ENCODE measurements at regions not wholly inside any gene's neighbourhood (a gene's known extent, or its start where the extent isn't known, plus 50 kb on each side); places are given as distances from the start of the nearest gene placed in this dataset.

DNA sequence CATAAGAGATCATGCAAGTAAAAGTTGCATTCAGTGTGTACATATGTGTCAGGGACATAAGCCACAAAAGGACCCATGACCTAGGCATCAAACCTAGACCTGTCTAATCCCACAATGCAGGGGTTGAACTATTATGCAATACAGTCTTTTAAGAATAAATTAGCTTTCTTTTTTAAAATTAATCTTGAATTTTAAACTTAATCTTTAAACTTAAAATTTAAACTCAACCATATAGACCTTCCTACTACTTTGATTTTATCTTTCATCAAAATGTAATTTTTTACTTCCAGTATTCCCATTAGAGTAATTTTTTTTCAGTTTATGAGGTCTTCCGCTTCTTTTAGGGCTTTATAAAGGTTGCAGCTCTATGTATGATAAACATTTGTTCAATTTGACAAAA lies 702.9 kb downstream of the SUCLG1 start:
- no peak for DNase-seq

DNA sequence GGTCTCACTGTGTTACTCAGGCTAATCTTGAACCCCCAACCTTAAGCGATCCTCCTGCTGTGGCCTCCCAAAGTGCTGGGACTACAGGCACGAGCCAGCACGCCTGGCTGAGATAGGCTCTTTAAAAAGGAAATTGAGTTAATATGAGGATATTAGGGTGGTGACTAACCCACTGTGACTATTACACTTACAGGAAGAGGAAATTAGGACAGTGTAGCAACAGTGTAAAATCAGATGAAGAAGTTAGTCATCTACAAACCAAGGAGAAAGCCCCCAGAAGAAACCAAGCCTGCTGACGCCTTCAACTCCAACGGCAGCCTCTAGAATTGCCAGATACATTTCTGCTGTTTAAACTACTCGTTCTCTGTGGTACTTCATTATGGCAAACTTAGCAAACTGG lies 711.9 kb downstream of the SUCLG1 start:
- DNase-seq = no peak

DNA sequence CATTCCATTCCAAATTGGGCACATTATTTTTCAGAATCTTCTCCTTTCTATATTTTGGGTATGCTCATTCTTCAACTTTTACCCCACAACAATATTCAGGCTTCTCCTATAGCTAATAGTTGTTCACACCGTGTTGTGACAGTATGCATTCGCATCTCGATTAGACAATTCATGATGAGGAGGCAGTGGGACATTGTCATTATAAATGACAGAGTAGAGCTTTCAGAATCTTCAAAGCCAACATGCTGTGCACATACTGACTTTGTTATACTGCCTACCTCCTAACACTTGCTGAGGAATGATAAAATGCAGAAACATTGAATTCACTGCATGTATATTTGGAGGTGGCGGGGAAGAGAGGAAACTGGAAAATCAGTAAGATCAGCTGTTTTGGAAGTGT lies 714.2 kb downstream of the SUCLG1 start:
- no peak for DNase-seq

DNA sequence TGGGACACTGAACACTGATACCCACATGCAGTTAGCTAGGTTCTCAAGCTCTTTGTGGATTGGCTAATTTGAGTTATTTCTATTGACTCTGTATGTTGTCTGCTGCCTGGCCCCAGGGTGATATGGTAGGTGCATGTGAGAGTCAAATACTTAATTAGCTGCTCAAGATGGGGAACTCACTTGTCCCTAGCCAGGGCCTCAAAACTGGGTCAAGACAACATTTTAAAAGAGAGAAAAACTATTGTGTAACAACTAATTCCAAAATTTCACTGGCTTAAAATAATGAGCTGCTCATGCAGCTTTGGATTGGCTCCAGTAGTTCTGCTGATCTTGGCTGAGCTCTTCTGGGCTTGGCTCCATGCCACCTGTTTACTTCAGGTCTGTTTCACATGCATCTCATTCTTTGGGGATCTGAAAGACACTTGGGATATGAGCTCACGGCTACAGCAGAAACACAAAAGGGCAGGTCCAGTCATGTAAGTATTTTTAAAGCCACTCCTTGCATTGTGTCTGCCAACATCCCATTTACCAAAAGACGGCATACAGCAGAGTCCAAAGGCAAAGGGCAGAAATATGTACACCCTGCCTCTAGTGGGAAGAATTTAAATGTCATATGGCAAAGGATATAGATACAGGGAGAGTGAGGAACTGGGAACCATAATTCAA lies 716.8 kb downstream of the SUCLG1 start:
- DNase-seq = no peak

DNA sequence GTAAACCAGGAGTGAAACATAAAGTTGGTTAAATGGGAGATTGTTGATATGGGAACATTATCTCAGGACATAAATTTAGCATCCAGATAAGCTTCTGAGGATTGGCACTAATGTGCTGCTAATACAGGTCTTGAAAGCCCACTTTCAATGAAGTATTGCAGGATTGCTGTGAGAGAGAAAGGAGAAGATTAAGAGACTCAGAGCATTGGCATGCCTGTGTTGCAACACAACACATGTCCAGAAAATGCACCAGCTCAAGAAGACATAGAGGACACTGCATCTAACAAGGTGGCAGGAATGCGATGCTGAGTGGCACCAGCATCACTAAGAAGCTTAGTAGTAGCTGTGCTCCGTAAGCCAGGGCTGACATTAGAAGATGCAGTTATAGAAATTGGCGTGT lies 728.9 kb downstream of the SUCLG1 start:
- DNase-seq = no peak

DNA sequence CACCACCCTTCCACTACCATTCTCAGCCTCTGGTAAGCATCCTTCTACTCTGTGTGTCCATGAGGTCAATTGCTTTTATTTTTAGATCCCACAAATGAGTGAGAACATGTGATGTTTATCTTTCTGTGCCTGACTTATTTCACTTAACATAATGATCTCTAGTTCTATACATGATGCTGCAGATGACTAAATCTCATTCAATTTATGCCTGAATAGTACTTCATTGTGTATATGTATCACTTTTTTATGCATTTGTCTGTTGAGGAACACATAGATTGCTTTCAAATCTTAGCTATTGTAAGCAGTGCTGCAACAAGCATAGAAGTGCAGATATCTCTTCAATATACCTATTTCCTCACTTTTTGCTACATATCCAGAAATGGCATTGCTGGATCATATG lies 733.3 kb downstream of the SUCLG1 start:
- DNase-seq = no peak

DNA sequence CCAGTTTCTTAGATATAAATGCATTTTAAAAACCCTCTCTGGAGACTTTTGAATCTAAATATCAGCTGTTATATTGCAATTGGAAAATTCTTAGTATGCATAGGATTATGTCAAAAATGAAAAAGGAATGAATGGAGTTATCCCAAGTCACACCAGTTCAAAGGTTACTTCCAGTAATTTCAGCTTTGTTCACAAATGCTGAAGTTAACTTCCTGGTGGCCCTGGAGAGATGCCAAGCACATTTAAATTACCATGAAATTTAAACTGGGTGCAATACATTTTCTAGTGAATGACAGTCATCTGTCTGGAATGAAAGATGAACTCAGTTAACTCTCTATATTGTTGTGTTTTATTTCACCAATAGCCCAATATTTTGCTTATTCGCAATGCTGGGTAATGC lies 753.9 kb downstream of the SUCLG1 start:
- no peak for DNase-seq

DNA sequence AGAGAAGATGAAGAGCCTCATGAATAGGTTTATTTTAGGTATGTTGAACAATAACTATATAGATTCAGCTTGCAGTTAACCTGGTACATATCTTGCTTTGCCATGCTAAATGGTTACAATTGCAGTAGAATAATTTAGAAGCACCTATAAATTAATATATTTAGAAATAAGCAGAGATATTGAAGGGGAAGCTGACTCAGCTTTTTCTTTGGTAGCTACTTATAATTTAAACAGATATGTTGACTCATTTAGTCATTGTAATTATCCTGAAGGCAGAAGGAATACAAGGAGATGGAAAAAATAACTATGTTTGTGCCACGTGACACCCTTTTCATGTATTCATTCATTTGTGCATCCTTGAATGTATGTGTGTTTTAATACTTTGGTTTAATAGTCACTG lies 755.5 kb downstream of the SUCLG1 start:
- no peak for DNase-seq

DNA sequence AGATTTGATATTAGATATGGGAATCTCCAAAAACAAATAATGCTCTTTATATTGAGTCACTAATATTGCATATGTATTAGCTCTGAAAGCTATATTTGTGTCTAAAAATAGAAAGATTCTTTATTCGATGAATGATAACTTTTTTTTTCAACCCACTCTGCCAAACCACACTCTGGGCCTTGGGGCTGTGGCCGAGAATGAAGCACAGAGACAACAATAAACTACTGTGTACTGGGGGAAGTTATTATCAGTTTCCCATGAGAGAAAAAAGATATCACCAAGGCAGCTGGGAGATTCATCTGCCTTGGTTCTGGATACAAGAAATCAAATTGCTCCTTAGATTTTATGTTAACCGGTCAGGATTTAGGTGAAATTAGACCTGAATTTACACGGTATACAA lies 762.2 kb downstream of the SUCLG1 start:
- DNase-seq = no peak

DNA sequence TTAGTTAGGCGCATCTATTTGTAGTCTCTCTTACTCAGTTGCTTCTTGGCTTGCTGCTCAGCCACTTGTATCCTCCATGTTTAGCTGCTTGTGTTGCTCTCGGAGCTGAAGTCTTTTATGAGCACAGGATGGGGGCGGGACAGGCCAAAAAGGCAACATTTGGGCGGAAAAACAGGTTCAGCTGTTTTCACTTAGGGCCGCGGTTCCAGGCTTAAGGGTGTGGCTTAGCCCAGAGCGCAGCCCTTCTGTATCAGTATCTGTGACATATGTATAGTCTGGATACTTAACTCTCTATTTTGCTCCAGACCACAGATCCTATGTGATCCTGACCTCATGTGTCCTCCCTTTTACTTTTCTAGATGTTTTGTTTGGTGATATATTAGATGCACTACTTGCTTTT lies 763.5 kb downstream of the SUCLG1 start:
- DNase-seq = no peak

DNA sequence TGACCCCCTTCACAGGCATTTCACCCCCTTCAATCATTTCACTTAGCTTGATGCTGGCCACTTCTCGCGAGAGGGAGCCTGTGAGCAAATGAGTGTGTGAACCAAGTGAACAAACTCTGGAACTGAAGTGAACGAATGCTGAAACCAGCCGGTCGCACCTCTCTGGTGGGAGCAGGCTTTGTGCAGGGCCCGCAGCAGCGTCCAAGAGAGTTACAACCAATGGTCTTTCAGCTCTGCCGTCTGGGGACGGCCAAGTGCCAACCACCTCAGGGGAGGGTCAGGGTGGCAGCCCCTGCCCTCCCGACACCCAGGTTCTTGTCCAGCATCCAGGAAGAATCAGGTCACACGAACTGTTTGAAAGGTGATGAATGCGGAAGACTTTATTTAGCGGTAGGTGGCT lies 764.0 kb downstream of the SUCLG1 start:
- no peak for DNase-seq

DNA sequence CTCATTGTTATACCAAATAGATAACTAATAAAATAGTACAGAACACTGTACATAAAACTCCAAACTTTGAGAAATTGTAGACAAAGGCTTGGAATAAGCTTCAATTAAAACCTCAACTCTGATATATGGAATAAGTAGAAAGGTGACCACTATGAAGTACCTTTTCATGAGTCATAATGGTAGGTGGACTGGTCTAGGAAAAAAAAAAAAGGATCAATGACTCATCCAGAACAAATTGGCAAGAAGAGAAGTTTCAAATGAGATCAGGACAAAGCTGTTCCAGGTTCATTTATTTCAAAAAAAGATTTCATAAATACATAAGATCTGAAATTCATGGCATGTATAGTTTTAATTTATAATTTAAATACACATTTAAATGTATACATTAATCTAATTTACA lies 769.7 kb downstream of the SUCLG1 start:
- no peak for DNase-seq

DNA sequence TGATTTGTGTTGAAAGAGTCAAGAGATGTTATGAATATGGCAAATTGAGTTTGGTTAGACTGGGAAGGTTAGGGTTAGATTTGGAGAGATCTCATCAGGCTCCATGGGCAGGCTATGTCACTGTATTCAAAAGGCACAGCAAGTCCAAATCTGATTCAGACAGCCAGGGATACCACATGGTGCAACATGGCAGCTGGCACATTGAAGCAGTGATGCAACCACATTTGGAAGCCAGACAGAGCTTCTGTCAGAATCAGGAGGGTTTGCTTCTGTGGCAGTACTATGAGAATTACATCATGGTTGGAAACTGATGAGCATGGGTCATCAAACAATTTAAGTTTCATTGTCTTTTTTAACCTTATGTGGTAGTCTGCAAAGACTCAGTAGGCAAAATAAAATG lies 772.2 kb downstream of the SUCLG1 start:
- no peak for DNase-seq

DNA sequence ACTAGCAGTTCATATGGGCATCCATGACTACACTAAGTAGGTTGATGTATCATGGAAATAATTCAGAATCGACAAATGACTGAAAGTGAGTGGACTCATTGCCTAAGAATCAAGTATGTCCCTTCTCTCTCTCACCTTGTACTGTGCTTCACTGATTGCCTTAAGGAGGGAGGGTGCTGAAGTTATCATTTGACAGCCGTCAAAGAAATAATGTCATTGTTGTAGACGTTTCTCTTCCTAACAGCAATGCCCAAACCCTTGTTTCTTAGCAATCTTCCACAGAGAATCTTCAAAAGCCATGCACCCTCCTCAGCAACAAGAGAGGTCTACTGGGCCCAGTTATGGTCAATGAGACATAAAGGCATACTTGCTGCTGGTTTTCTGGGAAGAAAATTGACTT lies 785.0 kb downstream of the SUCLG1 start:
- no peak for DNase-seq

DNA sequence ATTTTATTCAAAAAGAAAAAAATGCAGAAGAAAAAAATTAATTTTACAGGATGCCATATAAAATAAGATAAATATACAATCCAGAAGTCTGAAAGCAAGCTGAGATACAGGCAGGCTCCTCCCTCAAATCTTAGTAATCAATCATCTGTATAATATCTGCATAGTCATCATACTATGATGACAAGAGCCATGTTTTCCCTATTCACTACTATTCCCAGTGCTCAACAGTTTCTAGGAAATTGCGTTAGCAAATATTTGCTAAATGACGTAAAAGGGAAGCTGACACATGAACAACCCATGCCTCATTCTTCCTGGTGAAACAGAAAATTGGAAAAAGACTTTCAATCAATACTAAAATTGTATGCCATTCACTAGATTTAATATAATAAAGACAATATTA lies 793.2 kb downstream of the SUCLG1 start:
- DNase-seq = no peak

DNA sequence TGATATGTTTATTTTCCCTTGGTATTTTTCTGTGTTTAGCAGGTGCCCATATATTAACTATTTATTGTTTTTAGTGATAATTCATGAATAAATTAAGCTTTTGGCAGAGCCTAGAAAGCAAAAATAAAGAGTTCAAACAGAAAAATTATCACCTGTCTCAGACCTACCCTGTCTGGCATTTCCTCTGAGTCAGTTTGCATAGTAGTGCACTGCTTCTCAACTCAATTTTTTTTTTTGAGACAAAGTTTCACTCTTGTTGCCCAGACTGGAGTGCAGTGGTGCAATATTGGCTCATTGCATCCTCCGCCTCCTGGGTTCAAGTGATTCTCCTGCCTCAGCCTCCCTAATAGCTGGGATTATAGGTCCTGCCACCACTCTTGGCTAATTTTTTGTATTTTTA lies 793.9 kb downstream of the SUCLG1 start:
- DNase-seq = no peak

DNA sequence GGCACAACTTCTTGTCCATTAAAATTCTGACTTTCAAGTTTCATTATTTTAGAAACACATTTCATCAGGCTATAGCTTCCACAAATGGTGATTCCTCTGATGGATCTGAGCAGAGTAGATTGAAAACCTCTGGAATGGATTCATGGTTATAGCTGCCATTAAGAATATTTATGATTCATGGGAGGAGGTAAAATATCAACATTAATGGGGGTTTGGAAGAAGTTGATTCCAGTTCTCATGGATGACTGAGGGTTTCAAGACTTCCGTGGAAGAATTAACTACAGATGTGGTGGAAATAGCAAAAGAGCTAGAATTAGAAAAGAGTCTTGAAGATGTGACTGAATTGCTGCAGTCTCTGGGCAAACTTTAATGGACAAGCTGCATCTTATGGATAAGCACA lies 797.4 kb downstream of the SUCLG1 start:
- DNase-seq = no peak

DNA sequence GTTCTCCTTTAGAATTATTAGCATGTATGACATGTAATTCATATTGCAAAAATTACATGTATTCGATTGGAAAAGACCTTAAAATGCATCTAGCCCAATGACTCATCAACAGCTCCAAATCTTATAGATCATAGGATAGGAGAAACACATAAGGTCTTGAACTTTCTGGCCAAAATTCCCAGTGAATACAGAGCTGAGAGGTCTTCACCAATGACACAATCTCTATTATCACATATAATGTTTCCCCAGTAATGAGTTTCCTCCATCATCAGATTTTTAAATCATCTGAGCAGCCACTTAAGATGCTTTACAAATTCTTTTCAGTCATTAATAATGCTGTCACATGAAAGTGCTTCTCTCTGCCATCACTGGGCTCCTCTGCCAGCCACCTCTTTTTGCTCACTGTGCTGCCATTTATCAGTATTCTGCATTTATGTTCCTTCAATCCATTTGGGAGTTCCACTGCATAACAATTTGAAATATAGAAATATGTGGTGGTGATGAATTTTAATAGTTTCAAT lies 804.9 kb downstream of the SUCLG1 start:
- DNase-seq = no peak

DNA sequence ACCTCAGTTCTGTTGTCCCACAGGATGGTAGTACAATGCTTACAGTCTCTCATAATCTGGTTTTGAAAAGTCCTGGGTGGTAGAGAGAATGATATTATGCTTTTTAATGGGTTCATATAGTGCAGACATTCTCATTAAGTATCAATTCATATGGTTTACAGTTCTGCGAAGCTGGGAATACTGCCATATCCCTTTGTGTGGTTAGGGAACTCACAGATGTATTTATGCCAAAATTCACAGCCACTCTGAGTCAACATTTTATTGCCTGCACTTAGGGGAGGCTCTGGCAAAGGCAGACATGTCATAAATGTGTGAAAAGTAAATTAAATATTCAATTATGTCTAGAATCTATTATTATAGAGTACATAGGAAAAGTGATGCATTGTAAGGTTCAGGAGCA lies 808.2 kb downstream of the SUCLG1 start:
- no peak for DNase-seq

DNA sequence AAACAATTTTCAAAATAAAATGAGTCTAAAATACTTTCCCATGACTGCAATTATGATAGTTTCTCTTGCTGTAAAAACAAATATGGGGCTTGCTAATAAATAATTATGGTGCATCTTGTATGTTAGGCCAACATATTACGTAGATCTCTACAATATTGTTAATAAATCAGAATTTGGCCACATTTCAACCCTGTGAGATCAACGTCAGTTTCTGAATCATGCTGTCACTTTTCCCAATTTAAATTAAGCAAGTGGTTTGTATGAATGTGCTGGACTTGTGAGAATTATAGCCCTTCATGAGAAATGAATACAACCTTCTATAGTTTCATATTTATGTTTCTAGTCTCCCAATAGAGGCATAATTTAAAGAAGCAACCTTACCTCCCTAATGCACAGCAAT lies 808.9 kb downstream of the SUCLG1 start:
- no peak for DNase-seq

DNA sequence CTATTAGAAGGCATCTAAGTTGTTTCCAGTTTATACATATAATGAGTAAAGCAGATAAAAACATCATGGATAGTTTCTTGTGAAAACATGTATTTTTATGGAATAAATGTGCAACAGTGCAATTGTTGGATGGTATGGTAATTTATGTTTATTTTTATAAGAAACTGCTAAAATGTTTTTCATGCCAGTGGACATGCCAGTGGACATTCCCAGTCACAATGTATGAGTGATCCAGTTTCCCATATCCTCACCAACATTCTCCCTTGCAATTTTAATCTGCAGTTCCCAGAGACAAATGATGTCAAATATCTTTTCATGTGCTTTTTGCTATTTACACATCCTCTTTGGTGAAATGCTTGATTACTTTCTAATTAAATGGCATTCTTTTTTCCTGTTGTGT lies 818.6 kb downstream of the SUCLG1 start:
- no peak for DNase-seq

DNA sequence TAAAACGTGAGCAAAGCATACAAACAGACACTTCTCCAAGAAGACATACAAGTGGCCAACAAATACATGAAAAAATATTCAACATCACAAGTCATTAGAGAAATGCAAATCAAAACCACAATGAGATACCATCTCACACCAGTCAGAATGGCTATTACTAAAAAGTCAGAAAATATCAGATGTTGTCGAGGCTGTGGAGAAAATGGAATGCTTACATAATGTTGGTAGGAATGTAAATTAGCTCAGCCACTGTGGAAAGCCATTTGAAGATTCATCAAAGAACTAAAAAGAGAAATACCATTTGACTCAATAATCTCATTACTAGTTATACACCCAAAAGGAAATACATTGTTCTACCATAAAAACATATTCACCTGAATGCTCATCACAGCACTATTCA lies 825.7 kb downstream of the SUCLG1 start:
- DNase-seq = no peak

DNA sequence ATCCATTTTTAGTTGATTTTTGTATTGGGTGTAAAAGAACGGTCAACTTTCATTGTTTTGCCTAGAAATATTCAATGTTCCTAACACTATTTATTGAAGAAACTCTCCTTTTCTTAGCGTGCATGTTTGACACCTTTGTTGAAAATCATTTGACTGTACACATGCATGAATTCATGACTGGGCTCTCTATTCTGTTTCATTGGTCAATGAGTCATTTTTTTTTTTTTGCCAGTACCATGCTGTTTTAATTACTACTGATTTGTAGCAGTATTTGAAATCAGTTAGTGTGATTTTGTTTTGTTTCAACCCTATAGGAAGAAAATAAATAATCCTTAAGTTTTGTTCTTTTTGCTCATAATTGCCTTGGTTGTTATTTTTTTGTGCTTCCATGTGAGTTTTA lies 828.7 kb downstream of the SUCLG1 start:
- no peak for DNase-seq

DNA sequence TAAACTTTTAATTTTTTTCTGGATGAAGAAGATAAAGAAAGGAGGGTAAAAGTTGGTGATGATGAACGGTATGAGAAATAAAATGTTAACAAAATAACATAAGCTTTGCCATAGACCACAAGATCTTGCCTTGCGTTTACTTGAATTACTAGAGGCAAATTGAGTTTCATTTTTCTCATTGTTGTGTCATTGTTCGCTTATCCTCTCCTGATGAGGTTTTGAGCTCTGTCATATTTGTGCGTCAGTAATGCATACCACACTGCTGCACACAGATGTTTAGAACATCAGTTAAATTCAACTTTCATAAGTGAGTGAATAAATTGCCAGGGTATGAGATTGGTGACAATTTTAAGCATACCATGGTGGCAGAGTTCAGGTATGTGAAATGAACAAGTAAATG lies 843.6 kb downstream of the SUCLG1 start:
- DNase-seq = no peak

DNA sequence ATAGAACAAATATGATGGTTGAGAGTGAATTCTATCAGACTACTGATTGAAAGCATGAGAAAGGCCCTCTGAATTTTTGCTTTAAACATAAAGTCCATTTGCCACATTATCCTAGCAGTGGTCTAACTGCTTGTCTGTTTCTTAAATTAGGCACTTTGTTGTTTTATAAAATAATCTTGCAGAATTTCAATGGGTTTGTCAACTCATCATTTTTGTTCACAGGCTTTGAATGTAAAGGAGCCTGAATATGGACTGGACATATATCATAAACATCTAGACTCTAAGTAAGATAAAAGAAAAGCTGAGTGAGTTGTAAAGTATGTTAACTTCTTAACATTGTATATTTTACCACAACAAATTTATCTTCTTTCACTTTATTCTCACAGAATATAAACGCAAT lies 845.9 kb downstream of the SUCLG1 start:
- no peak for DNase-seq

DNA sequence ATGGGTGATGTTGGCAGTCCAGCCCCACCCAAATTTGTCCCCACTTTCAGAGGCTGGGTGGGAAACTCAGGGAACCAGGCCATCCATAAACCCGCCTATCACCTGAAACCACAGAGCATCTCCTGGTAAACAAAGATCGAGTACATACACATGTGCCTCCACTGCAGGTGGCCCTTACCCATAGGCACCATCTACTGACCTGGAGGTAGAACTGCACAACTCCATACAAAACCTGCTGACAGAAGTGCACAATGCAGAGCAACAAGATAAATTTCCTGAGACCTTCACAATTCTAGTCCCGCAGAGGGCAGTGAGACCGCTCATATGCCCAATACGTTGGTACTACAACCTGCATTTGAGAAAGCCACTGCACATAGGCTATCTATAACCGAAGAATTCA lies 856.3 kb downstream of the SUCLG1 start:
- DNase-seq = no peak
